H1 (cell line): ENCODE measurements at regions not wholly inside any gene's neighbourhood (a gene's known extent, or its start where the extent isn't known, plus 50 kb on each side); places are given as distances from the start of the nearest gene placed in this dataset.

Experiments
- NRF1 ChIP-seq: IDR thresholded peaks from 2 replicates; pipeline ENCODE4 v1.6.1; 2011; ENCODE audit warnings: mild to moderate bottlenecking, low read depth, low read length, improper control_type of control experiment

DNA sequence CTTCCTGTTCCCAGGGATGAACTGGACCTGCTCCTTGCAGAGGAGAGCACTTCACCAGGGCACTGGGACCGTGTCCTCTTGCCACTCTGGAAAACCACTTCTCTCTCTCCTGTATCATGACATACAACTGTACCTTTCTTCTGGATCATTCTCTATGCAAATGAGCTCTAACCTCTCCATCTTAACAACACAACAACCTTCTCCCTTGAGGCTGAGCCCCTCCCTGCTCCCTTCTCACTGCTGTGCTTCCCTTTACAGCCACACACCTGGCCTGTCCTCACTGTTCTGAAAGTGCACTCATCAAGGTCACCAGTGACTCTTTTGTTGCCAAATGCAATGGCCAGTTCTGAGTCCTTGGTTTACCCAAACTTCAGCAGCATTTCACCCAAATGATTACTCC lies 54.5 kb upstream of the MRPS6 start (continued):
- TF ChIP-seq NRF1: no peak
- TF ChIP-seq, all 59 proteins: peak for 0
